NCI-H82 (cell line): ENCODE measurements at regions not wholly inside any gene's neighbourhood (a gene's known extent, or its start where the extent isn't known, plus 50 kb on each side); places are given as distances from the start of the nearest gene placed in this dataset.

ENCODE experiments used
- DNase-seq: peaks from one replicate; lab custom pipeline; 2025; lab: John Stamatoyannopoulos, UW

- no peak for DNase-seq
Observed at GRCh38 chr22:49093192-49093880, 734.3 kb downstream of the BRD1 start.

GRCh38 chr22:49092716-49093115, 735.0 kb downstream of the BRD1 start:
- no peak for DNase-seq

- DNase-seq = no peak
Observed at GRCh38 chr22:49091917-49092545, 735.6 kb downstream of the BRD1 start.

GRCh38 chr22:49091451-49091850, 736.2 kb downstream of the BRD1 start:
- DNase-seq = no peak

- DNase-seq = no peak
Observed at GRCh38 chr22:49090853-49091135, 736.9 kb downstream of the BRD1 start.

GRCh38 chr22:49090061-49090852, 737.4 kb downstream of the BRD1 start:
- DNase-seq = no peak

GRCh38 chr22:49088801-49089791, 738.6 kb downstream of the BRD1 start:
- DNase-seq = no peak

- no peak for DNase-seq
Observed at GRCh38 chr22:49087716-49088601, 739.7 kb downstream of the BRD1 start.

GRCh38 chr22:49087198-49087597, 740.5 kb downstream of the BRD1 start:
- no peak for DNase-seq

GRCh38 chr22:49086606-49087157, 741.0 kb downstream of the BRD1 start:
- DNase-seq = no peak

- DNase-seq = no peak
Observed at GRCh38 chr22:49086181-49086580, 741.5 kb downstream of the BRD1 start.

- DNase-seq = no peak
Observed at GRCh38 chr22:49084206-49084605, 743.5 kb downstream of the BRD1 start.

- DNase-seq = no peak
Observed at GRCh38 chr22:49083607-49084006, 744.1 kb downstream of the BRD1 start.

GRCh38 chr22:49082451-49082850, 745.2 kb downstream of the BRD1 start:
- no peak for DNase-seq

- DNase-seq = no peak
Observed at GRCh38 chr22:49081926-49082325, 745.7 kb downstream of the BRD1 start.

GRCh38 chr22:49081261-49081666, 746.4 kb downstream of the BRD1 start:
- no peak for DNase-seq

GRCh38 chr22:49080631-49081030, 747.0 kb downstream of the BRD1 start:
- DNase-seq = no peak

- no peak for DNase-seq
Observed at GRCh38 chr22:49079743-49080500, 747.8 kb downstream of the BRD1 start.

GRCh38 chr22:49079027-49079725, 748.5 kb downstream of the BRD1 start:
- no peak for DNase-seq
